H1 (cell line): ENCODE measurements at regions not wholly inside any gene's neighbourhood (a gene's known extent, or its start where the extent isn't known, plus 50 kb on each side); places are given as distances from the start of the nearest gene placed in this dataset.

Source experiments
- CTCF ChIA-PET: fragments of 300-600 bp; sonication (Branson Sonifier 250); formaldehyde crosslinking; loops from one replicate; lab custom pipeline; 2021; ENCODE audit not compliant: partially characterized antibody; lab: Charles Lee
- POLR2A ChIA-PET: fragments of 300-600 bp; sonication (Branson Sonifier 250); formaldehyde crosslinking; loops from one replicate; lab custom pipeline; 2021; ENCODE audit warnings: inconsistent platforms; ENCODE audit not compliant: partially characterized antibody; lab: Charles Lee
- DNase-seq, 2 experiments: peaks; one replicate each; pipeline versions ENCODE4 v3.0.0 to v3.0.0-alpha.2; 2010 to 2022; ENCODE audit warnings: low spot score in 2 of 2, low read depth in 1 of 2, mixed read lengths in 1 of 2
- FAIRE-seq: peaks from 2 replicates; lab custom pipeline; 2011; peaks lifted over from hg19 to GRCh38; lab: Jason Lieb, UNC
- H2AFZ ChIP-seq: 2 replicates; pipeline ENCODE4 v1.8.1; 2012; ENCODE audit warnings: low read length, inconsistent platforms
- H2AK5ac ChIP-seq: 2 replicates; pipeline ENCODE4 v1.6.1; 2013; ENCODE audit warnings: low read depth, low read length
- H2BK120ac ChIP-seq: replicated peaks from 2 replicates; pipeline ENCODE3; 2013; ENCODE audit warnings: low read depth, low read length, inconsistent platforms
- H2BK12ac ChIP-seq: 2 replicates; pipeline ENCODE4 v1.6.1; 2013; ENCODE audit warnings: low read depth, low read length
- H2BK15ac ChIP-seq: 2 replicates; pipeline ENCODE4 v1.6.1; 2013; ENCODE audit warnings: low read length
- H2BK20ac ChIP-seq: 2 replicates; pipeline ENCODE4 v1.6.1; 2013; ENCODE audit warnings: low read length
- H2BK5ac ChIP-seq: 2 replicates; pipeline ENCODE4 v1.6.1; 2013; ENCODE audit warnings: low read depth, low read length
- H3K14ac ChIP-seq: 2 replicates; pipeline ENCODE4 v1.6.1; 2013; ENCODE audit warnings: inconsistent platforms; ENCODE audit not compliant: insufficient read length
- H3K18ac ChIP-seq: 2 replicates; pipeline ENCODE4 v1.6.1; 2013; ENCODE audit warnings: low read length; ENCODE audit errors: extremely low read depth
- H3K23ac ChIP-seq: 2 replicates; pipeline ENCODE4 v1.6.1; 2013; ENCODE audit warnings: inconsistent platforms; ENCODE audit not compliant: insufficient read length
- H3K23me2 ChIP-seq: 2 replicates; pipeline ENCODE4 v1.6.1; 2013; ENCODE audit warnings: low read depth, low read length
- H3K27ac ChIP-seq: 2 replicates; pipeline ENCODE4 v1.6.1; 2011; ENCODE audit warnings: low read depth, low read length, inconsistent platforms
- H3K27me3 ChIP-seq, 4 experiments: replicated peaks in 1 of 4; 1 replicate in 1 of 4; 2 replicates in 3 of 4; pipeline versions ENCODE4 v1.6.1 to v1.8.1; 2011 to 2013; ENCODE audit warnings: low read length in 3 of 4, mild to moderate bottlenecking in 3 of 4, inconsistent platforms in 2 of 4, mixed read lengths in 2 of 4, moderate library complexity in 1 of 4; ENCODE audit not compliant: control insufficient read depth in 3 of 4, insufficient read depth in 3 of 4; ENCODE audit errors: extremely low read depth in 1 of 4
- H3K36me3 ChIP-seq, 4 experiments: 2 replicates each; pipeline versions ENCODE4 v1.6.1 to v1.8.1; 2011 to 2013; ENCODE audit warnings: mild to moderate bottlenecking in 4 of 4, low read length in 3 of 4, moderate library complexity in 2 of 4, control low read depth in 1 of 4, inconsistent platforms in 1 of 4; ENCODE audit not compliant: insufficient read depth in 4 of 4, control insufficient read depth in 2 of 4
- H3K4ac ChIP-seq: replicated peaks from 2 replicates; pipeline ENCODE3; 2013; ENCODE audit warnings: low read length, low read depth, mixed read lengths, inconsistent platforms; ENCODE audit not compliant: insufficient read length
- H3K4me1 ChIP-seq, 4 experiments: replicated peaks in 1 of 4; 1 replicate in 1 of 4; 2 replicates in 3 of 4; pipeline versions ENCODE4 v1.6.1 to v1.8.1; 2011 to 2013; ENCODE audit warnings: low read length in 3 of 4, inconsistent platforms in 2 of 4, mixed read lengths in 1 of 4; ENCODE audit not compliant: insufficient read depth in 4 of 4, control insufficient read depth in 3 of 4
- H3K4me2 ChIP-seq, 2 experiments: 2 replicates each; pipeline versions ENCODE4 v1.6.1 to v1.8.1; 2011 to 2013; ENCODE audit warnings: low read depth in 2 of 2, low read length in 2 of 2, control low read depth in 1 of 2, inconsistent platforms in 1 of 2, mild to moderate bottlenecking in 1 of 2; ENCODE audit not compliant: insufficient read depth in 1 of 2
- H3K4me3 ChIP-seq, 4 experiments: fragments of 200-600, 300-600 bp in 1 of 4; sonication (generic), shearing (Covaris generic), sonication (Bioruptor Twin) in 1 of 4; 2 replicates each; pipeline versions ENCODE4 v1.5.1 to v1.8.1; 2011 to 2016; ENCODE audit warnings: low read length in 4 of 4, low read depth in 3 of 4, control low read depth in 2 of 4, inconsistent platforms in 2 of 4, mild to moderate bottlenecking in 2 of 4, mixed read lengths in 1 of 4, moderate library complexity in 1 of 4; ENCODE audit not compliant: insufficient read depth in 2 of 4; ENCODE audit errors: extremely low read depth in 1 of 4
- H3K56ac ChIP-seq: replicated peaks from 2 replicates; pipeline ENCODE3; 2013; ENCODE audit warnings: low read depth, mild to moderate bottlenecking, mixed read lengths, low read length, inconsistent platforms; ENCODE audit not compliant: insufficient read length
- H3K79me1 ChIP-seq: 2 replicates; pipeline ENCODE4 v1.6.1; 2013; ENCODE audit warnings: low read depth, low read length, control low read depth
- H3K79me2 ChIP-seq, 2 experiments: 2 replicates each; pipeline versions ENCODE4 v1.6.1 to v1.8.1; 2012 to 2013; ENCODE audit warnings: low read length in 2 of 2, mild to moderate bottlenecking in 2 of 2, inconsistent platforms in 1 of 2; ENCODE audit not compliant: insufficient read depth in 2 of 2, control insufficient read depth in 1 of 2
- H3K9ac ChIP-seq, 4 experiments: replicated peaks in 1 of 4; 1 replicate in 1 of 4; 2 replicates in 3 of 4; pipeline versions ENCODE4 v1.6.1 to v1.8.1; 2011 to 2013; ENCODE audit warnings: low read depth in 3 of 4, low read length in 3 of 4, control low read depth in 2 of 4, mild to moderate bottlenecking in 2 of 4, moderate library complexity in 2 of 4, inconsistent platforms in 1 of 4; ENCODE audit errors: extremely low read depth in 1 of 4
- H3K9me3 ChIP-seq, 2 experiments: 2 replicates each; pipeline versions ENCODE4 v1.6.1 to v1.8.1; 2012 to 2013; ENCODE audit warnings: mild to moderate bottlenecking in 2 of 2, moderate library complexity in 2 of 2, control low read depth in 1 of 2, inconsistent platforms in 1 of 2, low read depth in 1 of 2, low read length in 1 of 2, mixed read lengths in 1 of 2; ENCODE audit not compliant: insufficient read depth in 2 of 2
- H4K20me1 ChIP-seq, 2 experiments: replicated peaks in 1 of 2; 2 replicates each; pipeline versions ENCODE3 to v1.8.1; 2011 to 2013; ENCODE audit warnings: inconsistent platforms in 2 of 2, low read length in 2 of 2, mild to moderate bottlenecking in 1 of 2; ENCODE audit not compliant: insufficient read depth in 2 of 2, control insufficient read depth in 1 of 2
- H4K5ac ChIP-seq: 2 replicates; pipeline ENCODE4 v1.6.1; 2013; ENCODE audit warnings: low read length, low read depth, mixed read lengths, inconsistent platforms; ENCODE audit not compliant: insufficient read length
- H4K8ac ChIP-seq: 2 replicates; pipeline ENCODE4 v1.8.0; 2013; ENCODE audit warnings: mild to moderate bottlenecking, moderate library complexity, low read length, inconsistent platforms; ENCODE audit not compliant: insufficient read depth; ENCODE audit errors: extremely low read depth
- H4K91ac ChIP-seq: replicated peaks from 2 replicates; pipeline ENCODE3; 2013; ENCODE audit warnings: low read length, mixed read lengths, inconsistent platforms; ENCODE audit not compliant: insufficient read length
- BRCA1 ChIP-seq: IDR thresholded peaks from 2 replicates; pipeline ENCODE4 v1.6.1; 2012; ENCODE audit warnings: low read depth, low read length, improper control_type of control experiment
- KDM1A ChIP-seq: fragments of 200-600, 300-600 bp; sonication (generic); IDR thresholded peaks from 2 replicates; pipeline ENCODE4 v1.7.1; 2016; ENCODE audit warnings: mild to moderate bottlenecking, low read length, borderline replicate concordance
- SIRT6 ChIP-seq: IDR thresholded peaks from one replicate; pipeline ENCODE4 v1.7.1; 2012; ENCODE audit warnings: low read length, inconsistent platforms
- SRF ChIP-seq: IDR thresholded peaks from 2 replicates; pipeline ENCODE4 v1.6.1; 2011; ENCODE audit warnings: mild to moderate bottlenecking, low read depth, low read length, moderate library complexity
- TCF12 ChIP-seq: IDR thresholded peaks from 2 replicates; pipeline ENCODE4 v1.6.1; 2011; ENCODE audit warnings: low read depth, mild to moderate bottlenecking, low read length
- YY1 ChIP-seq: IDR thresholded peaks from 2 replicates; pipeline ENCODE4 v1.6.1; 2011; ENCODE audit warnings: low read depth, mild to moderate bottlenecking, low read length
- WGBS, 2 experiments: shearing (Covaris generic) in 1 of 2; methylation state at CpG; one replicate each; pipeline versions ENCODE4 v1.1.6 to v1.1.7; 2013 to 2015; ENCODE audit warnings: low lambda C conversion rate in 2 of 2, mixed read lengths in 2 of 2, inconsistent platforms in 1 of 2, low coverage in 1 of 2, missing lambda C conversion rate in 1 of 2; ENCODE audit not compliant: insufficient replicate concordance in 2 of 2, insufficient coverage in 1 of 2, insufficient read length in 1 of 2; ENCODE audit errors: extremely low coverage in 1 of 2, missing lambda C conversion rate in 1 of 2; 5-methylcytosine and 5-hydroxymethylcytosine counted together
- TF ChIP-seq, protein P1 (sequence below): IDR thresholded peaks from 2 replicates; pipeline ENCODE4 v1.6.1; 2012; ENCODE audit warnings: low read length, inconsistent platforms

DNA sequence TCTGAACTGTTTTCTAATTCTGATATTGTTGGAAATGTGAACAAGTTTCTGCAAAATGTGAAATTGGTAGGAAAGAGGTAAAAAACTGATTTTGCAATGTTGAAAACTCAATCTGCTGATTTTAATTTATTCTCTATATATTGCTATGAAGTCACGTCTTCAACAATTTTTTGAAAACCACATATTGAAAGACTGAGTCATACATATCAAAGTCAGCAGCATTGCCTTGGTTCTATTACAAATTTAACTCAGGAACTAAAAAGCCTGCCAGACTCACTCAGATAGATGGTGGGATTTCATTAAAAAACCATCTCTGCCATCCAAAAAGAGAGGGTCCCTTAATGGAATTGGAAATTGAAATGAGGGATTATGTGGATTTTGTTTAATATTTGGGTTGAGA, 351.4 kb downstream of the CNTN3 start:
- ChIA-PET CTCF (no interaction called here), POLR2A (no interaction called here)
- no peak for DNase-seq
- no peaks in the 10 kb centered on the region for H3K27me3 ChIP-seq
- H4K20me1 ChIP-seq = peaks cover 0 to 2% of the 10 kb centered on the region in 2 experiments
- H2AK5ac ChIP-seq = no peak overlapping the region
- H2BK15ac ChIP-seq = no peak overlapping the region
- no peak overlapping the region for H3K18ac ChIP-seq
- H4K91ac ChIP-seq = no peak overlapping the region
- WGBS, 2 experiments = 85% methylated on average over 1 of the region's 1 CpG; no CpG with 5 or more reads in 1 of the 2 experiments
- no peaks in the 10 kb centered on the region for H3K79me2 ChIP-seq
- H3K56ac ChIP-seq = no peak overlapping the region
- H3K4me3 ChIP-seq = no peak overlapping the region
- no peak overlapping the region for H4K5ac ChIP-seq
- H3K23ac ChIP-seq = no peak overlapping the region
- FAIRE-seq = no peak
- no peak overlapping the region for H2BK120ac ChIP-seq
- no peak overlapping the region for H2BK20ac ChIP-seq
- H3K9ac ChIP-seq = no peak overlapping the region
- H3K14ac ChIP-seq = no peak overlapping the region
- no peak overlapping the region for H3K4ac ChIP-seq
- no peak overlapping the region for H3K27ac ChIP-seq
- no peak overlapping the region for H2AFZ ChIP-seq
- H3K4me1 ChIP-seq = no peaks in the 10 kb centered on the region
- H3K9me3 ChIP-seq = no peaks in the 10 kb centered on the region
- H2BK5ac ChIP-seq = no peak overlapping the region
- H3K79me1 ChIP-seq = no peaks in the 10 kb centered on the region
- H4K8ac ChIP-seq = no peak overlapping the region
- no peaks in the 10 kb centered on the region for H3K36me3 ChIP-seq
- no peaks in the 10 kb centered on the region for H3K23me2 ChIP-seq
- no peak overlapping the region for H3K4me2 ChIP-seq
- H2BK12ac ChIP-seq = no peak overlapping the region
- TF ChIP-seq BRCA1 (no peak), SRF (no peak), TCF12 (no peak), SIRT6 (no peak), YY1 (no peak), KDM1A (no peak)
- TF ChIP-seq, protein P1, sequence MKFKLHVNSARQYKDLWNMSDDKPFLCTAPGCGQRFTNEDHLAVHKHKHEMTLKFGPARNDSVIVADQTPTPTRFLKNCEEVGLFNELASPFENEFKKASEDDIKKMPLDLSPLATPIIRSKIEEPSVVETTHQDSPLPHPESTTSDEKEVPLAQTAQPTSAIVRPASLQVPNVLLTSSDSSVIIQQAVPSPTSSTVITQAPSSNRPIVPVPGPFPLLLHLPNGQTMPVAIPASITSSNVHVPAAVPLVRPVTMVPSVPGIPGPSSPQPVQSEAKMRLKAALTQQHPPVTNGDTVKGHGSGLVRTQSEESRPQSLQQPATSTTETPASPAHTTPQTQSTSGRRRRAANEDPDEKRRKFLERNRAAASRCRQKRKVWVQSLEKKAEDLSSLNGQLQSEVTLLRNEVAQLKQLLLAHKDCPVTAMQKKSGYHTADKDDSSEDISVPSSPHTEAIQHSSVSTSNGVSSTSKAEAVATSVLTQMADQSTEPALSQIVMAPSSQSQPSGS = no peak
